ENCODE measurements at regions not wholly inside any gene's neighbourhood (a gene's known extent, or its start where the extent isn't known, plus 50 kb on each side); places are given as distances from the start of the nearest gene placed in this dataset.

GRCh38 chr1:50346621-50347020, 76.6 kb downstream of the DMRTA2 start:
- no peak for TF ChIP-seq EZH2 (IDR thresholded peaks at IDR 0.05; ENCODE audit: insufficient read depth, poor library complexity, severe bottlenecking)
- TF ChIP-seq EZH2phosphoT487 (IDR thresholded peaks at IDR 0.05; ENCODE audit: insufficient read depth, low read depth) = no peak
- Histone ChIP-seq H3F3A (ENCODE audit: insufficient read depth) (no peaks in the 10 kb centered on the region), H3K27me3 (replicated peaks; ENCODE audit: insufficient read depth) (peaks cover 22% of the 10 kb centered on the region; the same call in 1 of the 2 replicates), H3K9ac (no peak overlapping the region), H3K36me3 (ENCODE audit: low read depth) (no peaks in the 10 kb centered on the region), H3K27ac (no peak overlapping the region), H3K4me3 (no peak overlapping the region), H3K9me2 (ENCODE audit: insufficient read depth) (no peaks in the 10 kb centered on the region), H2AFZ (no peak overlapping the region), H3K4me2 (ENCODE audit: unreplicated experiment) (no peak overlapping the region), H3K9me3 (ENCODE audit: low read depth) (no peaks in the 10 kb centered on the region), H3K4me1 (ENCODE audit: insufficient read depth) (no peaks in the 10 kb centered on the region), H4K20me1 (ENCODE audit: insufficient read depth) (no peaks in the 10 kb centered on the region), H3K79me2 (ENCODE audit: insufficient read depth) (no peaks in the 10 kb centered on the region)
- in situ Hi-C loops (cut with MboI) = no loop called here
- 35 to 45% methylated on average over 7 of the region's 7 CpGs for WGBS, 2 experiments (ENCODE audit: low coverage in 1 of 2, low lambda C conversion rate in 2 of 2, missing lambda C conversion rate in 2 of 2)
- DNase-seq = no peak

DNA sequence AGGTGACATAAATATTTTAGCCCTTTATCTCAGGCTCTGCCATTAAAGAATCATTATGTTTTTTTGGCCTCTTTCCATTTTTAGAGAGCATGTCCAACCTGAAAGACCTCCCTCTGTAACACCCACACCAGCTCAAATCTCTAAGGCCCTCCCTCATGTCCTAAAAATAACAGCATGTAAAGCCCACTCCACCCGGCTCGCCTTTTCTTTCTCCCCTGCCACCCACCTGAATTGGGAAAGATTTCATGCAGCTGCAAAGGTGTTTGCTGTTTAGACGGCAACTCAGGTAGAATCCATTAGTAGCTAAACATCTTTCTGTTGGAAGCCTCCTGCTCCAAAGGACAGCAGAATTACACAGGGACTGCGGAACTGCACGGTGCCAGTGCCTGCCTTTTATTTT, 79.9 kb downstream of the DMRTA2 start:
- peaks cover 32% of the 10 kb centered on the region for H3K27me3 ChIP-seq (replicated peaks; ENCODE audit: insufficient read depth)
- DNase-seq = no peak
- no peaks in the 10 kb centered on the region for H4K20me1 ChIP-seq (ENCODE audit: insufficient read depth)
- no peaks in the 10 kb centered on the region for H3K36me3 ChIP-seq (ENCODE audit: low read depth)
- H2AFZ ChIP-seq = no peak overlapping the region
- no peak overlapping the region for H3K9ac ChIP-seq
- no peaks in the 10 kb centered on the region for H3K79me2 ChIP-seq (ENCODE audit: insufficient read depth)
- WGBS, 2 experiments (ENCODE audit: low coverage in 1 of 2, low lambda C conversion rate in 2 of 2, missing lambda C conversion rate in 2 of 2) = 33 to 41% methylated on average over 5 of the region's 5 CpGs
- H3F3A ChIP-seq (ENCODE audit: insufficient read depth) = no peaks in the 10 kb centered on the region
- in situ Hi-C loops (cut with MboI) = no loop called here
- TF ChIP-seq EZH2 (IDR thresholded peaks at IDR 0.05; ENCODE audit: insufficient read depth, poor library complexity, severe bottlenecking) (no peak), EZH2phosphoT487 (IDR thresholded peaks at IDR 0.05; ENCODE audit: insufficient read depth, low read depth) (no peak)
- no peak overlapping the region for H3K4me2 ChIP-seq (ENCODE audit: unreplicated experiment)
- no peaks in the 10 kb centered on the region; the same call in 1 of the 2 replicates for H3K9me2 ChIP-seq (ENCODE audit: insufficient read depth)
- no peak overlapping the region for H3K4me3 ChIP-seq
- H3K4me1 ChIP-seq (ENCODE audit: insufficient read depth) = no peaks in the 10 kb centered on the region
- H3K27ac ChIP-seq = no peak overlapping the region
- no peaks in the 10 kb centered on the region for H3K9me3 ChIP-seq (ENCODE audit: low read depth)

DNA sequence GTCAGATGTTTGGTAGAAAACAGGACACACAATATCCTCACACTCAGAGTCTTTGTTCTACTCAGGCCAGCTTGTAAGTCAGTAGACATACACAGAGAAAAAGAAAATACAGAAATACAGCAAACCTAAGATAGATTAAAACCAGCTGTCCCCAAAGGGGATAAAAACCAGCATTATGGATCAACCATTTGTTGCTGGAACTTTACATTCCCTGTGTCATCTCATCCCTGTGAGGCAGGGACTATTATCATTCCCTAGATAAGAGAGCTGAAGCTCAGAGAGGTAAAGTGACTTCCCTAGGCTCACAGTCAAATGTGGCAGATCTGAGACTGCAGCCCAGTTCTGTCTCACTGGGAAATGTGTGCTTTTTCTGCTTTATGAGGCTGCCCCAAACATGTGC, 80.7 kb downstream of the DMRTA2 start:
- Histone ChIP-seq H3K27me3 (replicated peaks; ENCODE audit: insufficient read depth) (peaks cover 32% of the 10 kb centered on the region), H3K27ac (no peak overlapping the region), H3F3A (ENCODE audit: insufficient read depth) (no peaks in the 10 kb centered on the region), H3K4me3 (no peak overlapping the region), H3K36me3 (ENCODE audit: low read depth) (no peaks in the 10 kb centered on the region), H3K4me2 (ENCODE audit: unreplicated experiment) (no peak overlapping the region), H3K9ac (no peak overlapping the region), H3K9me3 (ENCODE audit: low read depth) (no peaks in the 10 kb centered on the region), H2AFZ (no peak overlapping the region), H3K79me2 (ENCODE audit: insufficient read depth) (no peaks in the 10 kb centered on the region), H3K4me1 (ENCODE audit: insufficient read depth) (no peaks in the 10 kb centered on the region), H4K20me1 (ENCODE audit: insufficient read depth) (no peaks in the 10 kb centered on the region), H3K9me2 (ENCODE audit: insufficient read depth) (no peaks in the 10 kb centered on the region; the same call in 1 of the 2 replicates)
- DNase-seq = no peak
- in situ Hi-C loops (cut with MboI) = no loop called here
- TF ChIP-seq EZH2 (IDR thresholded peaks at IDR 0.05; ENCODE audit: insufficient read depth, poor library complexity, severe bottlenecking) (no peak), EZH2phosphoT487 (IDR thresholded peaks at IDR 0.05; ENCODE audit: insufficient read depth, low read depth) (no peak)

GRCh38 chr1:50335036-50335435, 88.2 kb downstream of the DMRTA2 start:
- in situ Hi-C loops (cut with MboI) = no loop called here

GRCh38 chr1:50333595-50333974, 89.7 kb downstream of the DMRTA2 start:
- H3K4me2 ChIP-seq (ENCODE audit: unreplicated experiment) = peak overlapping the region; percentile 84
- peaks cover 12% of the 10 kb centered on the region for H3K27me3 ChIP-seq (replicated peaks; ENCODE audit: insufficient read depth)
- no peak overlapping the region for H3K27ac ChIP-seq
- H3F3A ChIP-seq (ENCODE audit: insufficient read depth) = no peaks in the 10 kb centered on the region; the same call in 1 of the 2 replicates
- peak; percentile 61 for DNase-seq
- H3K79me2 ChIP-seq (ENCODE audit: insufficient read depth) = no peaks in the 10 kb centered on the region
- TF ChIP-seq EZH2phosphoT487 (IDR thresholded peaks at IDR 0.05; ENCODE audit: insufficient read depth, low read depth) (no peak), EZH2 (IDR thresholded peaks at IDR 0.05; ENCODE audit: insufficient read depth, poor library complexity, severe bottlenecking) (no peak)
- 8% methylated on average over 13 to 21 of the region's 37 CpGs for WGBS, 2 experiments (ENCODE audit: low coverage in 1 of 2, low lambda C conversion rate in 2 of 2, missing lambda C conversion rate in 2 of 2)
- no peaks in the 10 kb centered on the region for H4K20me1 ChIP-seq (ENCODE audit: insufficient read depth)
- in situ Hi-C loops (cut with MboI) = no loop called here
- H3K9ac ChIP-seq = no peak overlapping the region
- H3K9me3 ChIP-seq (ENCODE audit: low read depth) = no peaks in the 10 kb centered on the region
- no peaks in the 10 kb centered on the region for H3K36me3 ChIP-seq (ENCODE audit: low read depth)
- peak overlapping the region; percentile 64 for H3K4me3 ChIP-seq
- no peaks in the 10 kb centered on the region for H3K9me2 ChIP-seq (ENCODE audit: insufficient read depth)
- H2AFZ ChIP-seq = peak overlapping the region; percentile 90
- H3K4me1 ChIP-seq (ENCODE audit: insufficient read depth) = no peaks in the 10 kb centered on the region

More at GRCh38 chr1:50335036-50335435, 88.2 kb downstream of the DMRTA2 start:
- no peaks in the 10 kb centered on the region for H3K79me2 ChIP-seq (ENCODE audit: insufficient read depth)
- no peak overlapping the region for H3K4me2 ChIP-seq (ENCODE audit: unreplicated experiment)
- 61 to 68% methylated on average over 5 of the region's 5 CpGs for WGBS, 2 experiments (ENCODE audit: low coverage in 1 of 2, low lambda C conversion rate in 2 of 2, missing lambda C conversion rate in 2 of 2)
- no peaks in the 10 kb centered on the region; the same call in 1 of the 2 replicates for H3F3A ChIP-seq (ENCODE audit: insufficient read depth)
- H4K20me1 ChIP-seq (ENCODE audit: insufficient read depth) = no peaks in the 10 kb centered on the region
- no peak overlapping the region for H3K9ac ChIP-seq
- no peaks in the 10 kb centered on the region for H3K36me3 ChIP-seq (ENCODE audit: low read depth)
- H3K27ac ChIP-seq = no peak overlapping the region
- peaks cover 22% of the 10 kb centered on the region for H3K27me3 ChIP-seq (replicated peaks; ENCODE audit: insufficient read depth)
- H3K9me3 ChIP-seq (ENCODE audit: low read depth) = no peaks in the 10 kb centered on the region
- no peaks in the 10 kb centered on the region; the same call in 1 of the 2 replicates for H3K9me2 ChIP-seq (ENCODE audit: insufficient read depth)
- no peak for DNase-seq
- no peak overlapping the region for H2AFZ ChIP-seq
- no peak overlapping the region for H3K4me3 ChIP-seq
- H3K4me1 ChIP-seq (ENCODE audit: insufficient read depth) = no peaks in the 10 kb centered on the region
- TF ChIP-seq EZH2 (IDR thresholded peaks at IDR 0.05; ENCODE audit: insufficient read depth, poor library complexity, severe bottlenecking) = no peak
- no peak for TF ChIP-seq EZH2phosphoT487 (IDR thresholded peaks at IDR 0.05; ENCODE audit: insufficient read depth, low read depth)

Measured in GM23248 (cell line).